Prostate gland (tissue), 2 donors: ENCODE measurements at regions not wholly inside any gene's neighbourhood (a gene's known extent, or its start where the extent isn't known, plus 50 kb on each side); places are given as distances from the start of the nearest gene placed in this dataset.

Experiments
- DNase-seq: peaks from one replicate; pipeline ENCODE4 v3.0.0-alpha.2; 2019; ENCODE audit warnings: low spot score
- H3K27ac ChIP-seq, 2 donors: fragments of 200-600 bp; sonication (generic); 2 replicates each; pipeline ENCODE4 v1.5.1; 2017 to 2019
- H3K27me3 ChIP-seq: fragments of 200-600 bp; sonication (generic); replicated peaks from 2 replicates; pipeline ENCODE4 v1.5.1; 2019; ENCODE audit not compliant: insufficient read depth
- H3K36me3 ChIP-seq, 2 donors: fragments of 200-600 bp; sonication (generic); 1 replicate in 1 of 2; 2 replicates in 1 of 2; pipeline versions ENCODE4 v1.5.1 to v1.8.1; 2017 to 2019
- H3K4me1 ChIP-seq: fragments of 200-600 bp; sonication (generic); replicated peaks from 2 replicates; pipeline ENCODE4 v1.5.1; 2019
- H3K4me3 ChIP-seq, 2 donors: fragments of 200-600 bp; sonication (generic); 2 replicates each; pipeline ENCODE4 v1.5.1; 2017 to 2019
- H3K9me3 ChIP-seq: fragments of 200-600 bp; sonication (generic); 2 replicates; pipeline ENCODE4 v1.5.1; 2017
- CTCF ChIP-seq, 4 experiments: fragments of 200-600 bp in 2 of 4; fragments of 450-650 bp in 2 of 4; sonication (generic) in 2 of 4; IDR thresholded peaks; 1 replicate in 3 of 4; 2 replicates in 1 of 4; pipeline ENCODE4 v1.5.1; 2016 to 2019; ENCODE audit warnings: antibody characterized with exemption in 4 of 4, mild to moderate bottlenecking in 2 of 4, moderate library complexity in 2 of 4
- POLR2A ChIP-seq: fragments of 450-650 bp; IDR thresholded peaks from one replicate; pipeline ENCODE4 v1.6.1; 2016; ENCODE audit warnings: antibody characterized with exemption, mild to moderate bottlenecking
- POLR2AphosphoS5 ChIP-seq: sonication (generic); formaldehyde crosslinking; IDR thresholded peaks from one replicate; pipeline ENCODE4 v1.6.1; 2017; ENCODE audit warnings: antibody characterized with exemption
- WGBS: methylation state at CpG from one replicate; pipeline ENCODE4 v1.1.5; 2018; 5-methylcytosine and 5-hydroxymethylcytosine counted together
- intact Hi-C: fragments of 100-400 bp; cut with DNase I; formaldehyde crosslinking; loops from one replicate; pipeline ENCODE4 v1.14.2; 2022

GRCh38 chr2:177038787-177039484, 173.7 kb upstream of the HNRNPA3 start:
- Histone ChIP-seq H3K36me3 (no peaks in the 10 kb centered on the region), H3K4me3 (no peak overlapping the region), H3K4me1 (no peaks in the 10 kb centered on the region), H3K27me3 (peaks cover 13% of the 10 kb centered on the region), H3K27ac (no peak overlapping the region), H3K9me3 (no peaks in the 10 kb centered on the region)
- WGBS: 14% methylated on average over 14 of the region's 14 CpGs
- TF ChIP-seq CTCF (IDR thresholded peaks at IDR 0.05) (no peak), POLR2AphosphoS5 (peak; percentile 14), POLR2A (no peak)
- intact Hi-C loops: no loop called here
- no peak for DNase-seq

- peaks cover 13% of the 10 kb centered on the region for H3K27me3 ChIP-seq
- 41% methylated on average over 3 of the region's 3 CpGs for WGBS
These were observed 170.3 kb upstream of the HNRNPA3 start for GRCh38 chr2:177042311-177042710.

DNA sequence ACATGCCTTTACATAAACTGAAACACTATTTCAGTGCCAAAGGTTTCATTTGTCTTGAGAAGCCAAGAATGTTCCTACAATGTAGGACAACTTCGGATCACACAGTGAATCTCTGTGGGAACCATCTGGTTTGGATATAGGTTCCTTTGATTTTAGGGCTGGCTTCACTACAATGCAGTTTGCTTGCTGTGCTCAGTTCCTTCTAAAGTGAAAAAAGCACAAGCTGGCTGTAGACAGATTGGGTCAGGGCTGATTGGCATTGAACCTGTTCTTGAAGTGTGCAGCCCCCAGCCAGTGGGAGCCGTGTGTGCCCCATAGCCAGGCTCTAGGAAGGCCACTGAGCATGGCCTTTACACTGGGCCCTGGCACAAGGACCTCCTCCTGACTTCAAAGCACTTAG, 167.9 kb upstream of the HNRNPA3 start:
- H3K4me1 ChIP-seq: no peaks in the 10 kb centered on the region
- H3K27me3 ChIP-seq: peaks cover 3% of the 10 kb centered on the region
- no peaks in the 10 kb centered on the region for H3K9me3 ChIP-seq
- TF ChIP-seq CTCF (IDR thresholded peaks at IDR 0.05) (no peak), POLR2AphosphoS5 (no peak), POLR2A (no peak)
- no peak overlapping the region for H3K4me3 ChIP-seq
- no peaks in the 10 kb centered on the region for H3K36me3 ChIP-seq
- no peak for DNase-seq
- 71% methylated on average over 2 of the region's 2 CpGs for WGBS
- intact Hi-C loops: no loop called here
- no peak overlapping the region for H3K27ac ChIP-seq

More at GRCh38 chr2:177042311-177042710, 170.3 kb upstream of the HNRNPA3 start:
- Histone ChIP-seq H3K4me1 (no peaks in the 10 kb centered on the region), H3K9me3 (no peaks in the 10 kb centered on the region), H3K36me3 (no peaks in the 10 kb centered on the region), H3K27ac (no peak overlapping the region), H3K4me3 (no peak overlapping the region)
- TF ChIP-seq POLR2AphosphoS5: no peak
- TF ChIP-seq POLR2A: no peak
- TF ChIP-seq CTCF (IDR thresholded peaks at IDR 0.05): no peak
- no peak for DNase-seq
- intact Hi-C loops: no loop called here

GRCh38 chr2:177048981-177049380, 163.6 kb upstream of the HNRNPA3 start:
- H3K36me3 ChIP-seq: no peaks in the 10 kb centered on the region
- no peak overlapping the region for H3K4me3 ChIP-seq
- no peaks in the 10 kb centered on the region for H3K27me3 ChIP-seq
- H3K4me1 ChIP-seq: no peaks in the 10 kb centered on the region
- TF ChIP-seq CTCF (IDR thresholded peaks at IDR 0.05) (no peak), POLR2AphosphoS5 (no peak), POLR2A (no peak)
- DNase-seq: no peak
- H3K9me3 ChIP-seq: no peaks in the 10 kb centered on the region
- H3K27ac ChIP-seq: no peak overlapping the region
- intact Hi-C loops: no loop called here

DNA sequence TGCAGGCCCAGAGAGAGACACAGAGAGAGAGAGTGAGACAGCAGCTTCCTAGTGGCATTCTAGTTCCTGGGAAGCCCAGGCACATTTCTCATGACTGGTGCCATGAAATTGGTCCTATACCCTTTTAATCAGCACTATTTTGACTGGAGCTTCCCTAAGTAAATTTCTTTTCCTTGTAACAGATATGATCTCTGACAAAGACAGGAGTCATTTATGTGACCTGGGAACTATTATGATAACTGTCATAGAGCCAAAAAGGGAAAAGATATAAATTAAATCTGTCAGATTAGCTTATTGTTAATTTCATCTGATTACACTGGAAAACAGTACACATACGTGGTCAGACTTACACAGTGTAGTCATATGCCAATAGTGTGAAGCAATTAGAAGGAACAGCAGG, 161.3 kb upstream of the HNRNPA3 start:
- intact Hi-C loops: no loop called here
- H3K4me1 ChIP-seq: no peaks in the 10 kb centered on the region
- H3K4me3 ChIP-seq: no peak overlapping the region
- no peak for DNase-seq
- no peaks in the 10 kb centered on the region for H3K36me3 ChIP-seq
- H3K27me3 ChIP-seq: no peaks in the 10 kb centered on the region
- no peak overlapping the region for H3K27ac ChIP-seq
- H3K9me3 ChIP-seq: no peaks in the 10 kb centered on the region
- TF ChIP-seq POLR2AphosphoS5 (no peak), CTCF (IDR thresholded peaks at IDR 0.05) (no peak), POLR2A (no peak)
- 29% methylated on average over 1 of the region's 1 CpG for WGBS
